ENCODE measurements at regions not wholly inside any gene's neighbourhood (a gene's known extent, or its start where the extent isn't known, plus 50 kb on each side); places are given as distances from the start of the nearest gene placed in this dataset.

DNA sequence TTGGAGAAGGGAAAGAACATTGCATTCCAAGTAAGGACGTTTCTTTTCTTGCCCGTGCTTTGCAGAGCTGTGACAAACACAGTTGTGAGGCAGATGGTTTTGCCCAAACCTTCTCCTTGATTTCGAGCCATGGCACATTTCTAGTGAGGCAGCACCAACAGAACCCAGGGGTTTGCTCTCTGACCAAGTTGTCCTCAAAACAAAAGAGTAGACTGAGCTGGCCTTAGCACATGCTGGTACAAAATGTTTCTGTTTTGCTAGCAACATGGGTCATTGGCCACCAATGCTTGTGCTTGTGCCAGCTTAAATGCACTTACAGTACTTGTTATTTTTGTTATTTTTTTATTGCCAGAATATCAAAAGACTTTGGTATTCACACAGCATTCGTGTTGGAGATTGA is 328.8 kb downstream of the GADD45G start:
- TF ChIP-seq RAD21 (IDR thresholded peaks at IDR 0.05; ENCODE audit: low read depth) = no peak
- TF ChIP-seq, protein P1, sequence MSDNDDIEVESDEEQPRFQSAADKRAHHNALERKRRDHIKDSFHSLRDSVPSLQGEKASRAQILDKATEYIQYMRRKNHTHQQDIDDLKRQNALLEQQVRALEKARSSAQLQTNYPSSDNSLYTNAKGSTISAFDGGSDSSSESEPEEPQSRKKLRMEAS (IDR thresholded peaks at IDR 0.05) = no peak
- no peak for TF ChIP-seq CEBPB (IDR thresholded peaks at IDR 0.05)
- TF ChIP-seq EGR1 (IDR thresholded peaks at IDR 0.05) = no peak
- TF ChIP-seq, protein P2, sequence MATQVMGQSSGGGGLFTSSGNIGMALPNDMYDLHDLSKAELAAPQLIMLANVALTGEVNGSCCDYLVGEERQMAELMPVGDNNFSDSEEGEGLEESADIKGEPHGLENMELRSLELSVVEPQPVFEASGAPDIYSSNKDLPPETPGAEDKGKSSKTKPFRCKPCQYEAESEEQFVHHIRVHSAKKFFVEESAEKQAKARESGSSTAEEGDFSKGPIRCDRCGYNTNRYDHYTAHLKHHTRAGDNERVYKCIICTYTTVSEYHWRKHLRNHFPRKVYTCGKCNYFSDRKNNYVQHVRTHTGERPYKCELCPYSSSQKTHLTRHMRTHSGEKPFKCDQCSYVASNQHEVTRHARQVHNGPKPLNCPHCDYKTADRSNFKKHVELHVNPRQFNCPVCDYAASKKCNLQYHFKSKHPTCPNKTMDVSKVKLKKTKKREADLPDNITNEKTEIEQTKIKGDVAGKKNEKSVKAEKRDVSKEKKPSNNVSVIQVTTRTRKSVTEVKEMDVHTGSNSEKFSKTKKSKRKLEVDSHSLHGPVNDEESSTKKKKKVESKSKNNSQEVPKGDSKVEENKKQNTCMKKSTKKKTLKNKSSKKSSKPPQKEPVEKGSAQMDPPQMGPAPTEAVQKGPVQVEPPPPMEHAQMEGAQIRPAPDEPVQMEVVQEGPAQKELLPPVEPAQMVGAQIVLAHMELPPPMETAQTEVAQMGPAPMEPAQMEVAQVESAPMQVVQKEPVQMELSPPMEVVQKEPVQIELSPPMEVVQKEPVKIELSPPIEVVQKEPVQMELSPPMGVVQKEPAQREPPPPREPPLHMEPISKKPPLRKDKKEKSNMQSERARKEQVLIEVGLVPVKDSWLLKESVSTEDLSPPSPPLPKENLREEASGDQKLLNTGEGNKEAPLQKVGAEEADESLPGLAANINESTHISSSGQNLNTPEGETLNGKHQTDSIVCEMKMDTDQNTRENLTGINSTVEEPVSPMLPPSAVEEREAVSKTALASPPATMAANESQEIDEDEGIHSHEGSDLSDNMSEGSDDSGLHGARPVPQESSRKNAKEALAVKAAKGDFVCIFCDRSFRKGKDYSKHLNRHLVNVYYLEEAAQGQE (IDR thresholded peaks at IDR 0.05; ENCODE audit: low read depth) = no peak
- TF ChIP-seq NFIC (IDR thresholded peaks at IDR 0.05) = no peak
- no peak for TF ChIP-seq YY1 (IDR thresholded peaks at IDR 0.05; ENCODE audit: low read depth)
- TF ChIP-seq TCF12 (IDR thresholded peaks at IDR 0.05; ENCODE audit: low read depth) = no peak
- TF ChIP-seq EP300 (IDR thresholded peaks at IDR 0.05; ENCODE audit: borderline replicate concordance) = no peak
- TF ChIP-seq TAF1 (IDR thresholded peaks at IDR 0.05; ENCODE audit: low read depth) = no peak
